Sigmoid colon (tissue), 4 donors: ENCODE measurements at regions not wholly inside any gene's neighbourhood (a gene's known extent, or its start where the extent isn't known, plus 50 kb on each side); places are given as distances from the start of the nearest gene placed in this dataset.

Source experiments
- EP300 ChIP-seq, 4 donors: sonication (generic); formaldehyde crosslinking; IDR thresholded peaks; one replicate each; pipeline ENCODE4 v1.6.1; 2017; ENCODE audit warnings: antibody characterized with exemption in 4 of 4
- POLR2A ChIP-seq, 2 donors: fragments of 450-650 bp; IDR thresholded peaks; one replicate each; pipeline ENCODE4 v1.6.1; 2016; ENCODE audit warnings: antibody characterized with exemption in 2 of 2, mild to moderate bottlenecking in 2 of 2, moderate library complexity in 2 of 2

- no peak for TF ChIP-seq POLR2A (IDR thresholded peaks at IDR 0.05)
- TF ChIP-seq EP300 (IDR thresholded peaks at IDR 0.05), result no peak
These were observed 465.0 kb upstream of the GJE1 start for GRCh38 chr6:141667580-141668309.
